Transverse colon (tissue), 3 donors: ENCODE measurements at regions not wholly inside any gene's neighbourhood (a gene's known extent, or its start where the extent isn't known, plus 50 kb on each side); places are given as distances from the start of the nearest gene placed in this dataset.

Experiments
- CTCF ChIP-seq, 5 experiments: fragments of 200-600 bp in 3 of 5; fragments of 450-650 bp in 2 of 5; sonication (generic) in 3 of 5; IDR thresholded peaks; 1 replicate in 2 of 5; 2 replicates in 3 of 5; pipeline ENCODE4 v1.5.1; 2016 to 2017; ENCODE audit warnings: antibody characterized with exemption in 5 of 5, inconsistent platforms in 3 of 5, mild to moderate bottlenecking in 2 of 5, moderate library complexity in 1 of 5
- POLR2A ChIP-seq: fragments of 450-650 bp; IDR thresholded peaks from one replicate; pipeline ENCODE4 v1.6.1; 2016; ENCODE audit warnings: antibody characterized with exemption, mild to moderate bottlenecking, moderate library complexity

- TF ChIP-seq CTCF (IDR thresholded peaks at IDR 0.05) (no peak), POLR2A (no peak)
These were observed 354.6 kb downstream of the SEC16B start for GRCh38 chr1:177615251-177615650.
